PC-3 (cell line): ENCODE measurements at regions not wholly inside any gene's neighbourhood (a gene's known extent, or its start where the extent isn't known, plus 50 kb on each side); places are given as distances from the start of the nearest gene placed in this dataset.
A peak's percentile ranks its signal among the peaks of the same experiment; 100 is the strongest.

Experiments used
- ATAC-seq: fragments of 200-7000 bp; cut with Tn5 transposase; 2 replicates; pipeline ENCODE4 v1.9.1; 2020; ENCODE audit warnings: mild to moderate bottlenecking, moderate library complexity
- BruUV-seq: library from RNA; stranded (reverse); fragments of 400-500 nt; replicated peaks from 2 replicates; lab custom pipeline; 2021; lab: Mats Ljungman, UMichigan
- CTCF ChIA-PET: fragments of 300-600 bp; sonication (Branson Sonifier 250); formaldehyde crosslinking; loops from one replicate; lab custom pipeline; 2022; ENCODE audit warnings: antibody characterized with exemption; lab: Charles Lee
- POLR2A ChIA-PET: fragments of 300-600 bp; sonication (Branson Sonifier 250); formaldehyde crosslinking; loops from one replicate; lab custom pipeline; 2022; ENCODE audit warnings: antibody characterized with exemption; ENCODE audit not compliant: unreplicated experiment; lab: Charles Lee
- DNase-seq: peaks from one replicate; pipeline ENCODE4 v3.0.0-alpha.2; 2015
- H2AFZ ChIP-seq: fragments of 300-600 bp; sonication (generic); 2 replicates; pipeline ENCODE4 v1.6.0; 2016; ENCODE audit warnings: antibody characterized with exemption, low read length
- H3F3A ChIP-seq: fragments of 300-600 bp; sonication (generic); one replicate; pipeline ENCODE4 v1.6.0; 2017; ENCODE audit warnings: antibody characterized with exemption, low read length, control low read depth, mild to moderate bottlenecking; ENCODE audit not compliant: unreplicated experiment
- H3K27ac ChIP-seq: fragments of 300-600 bp; sonication (generic); 2 replicates; pipeline ENCODE4 v1.5.1; 2016; ENCODE audit warnings: mild to moderate bottlenecking, low read length
- H3K27me3 ChIP-seq: fragments of 300-600 bp; sonication (generic); 2 replicates; pipeline ENCODE4 v1.6.1; 2016; ENCODE audit warnings: low read length, mixed read lengths
- H3K36me3 ChIP-seq: fragments of 300-600 bp; sonication (generic); 2 replicates; pipeline ENCODE4 v1.6.1; 2016; ENCODE audit warnings: low read depth, mixed run types, low read length, mixed read lengths
- H3K4me1 ChIP-seq: fragments of 300-600 bp; sonication (generic); 2 replicates; pipeline ENCODE4 v1.5.1; 2016; ENCODE audit warnings: low read length; ENCODE audit not compliant: insufficient read depth
- H3K4me2 ChIP-seq: fragments of 300-600 bp; sonication (generic); 2 replicates; pipeline ENCODE4 v1.6.0; 2016; ENCODE audit warnings: low read length
- H3K4me3 ChIP-seq: fragments of 300-600 bp; sonication (generic); 2 replicates; pipeline ENCODE4 v1.5.1; 2016; ENCODE audit warnings: mild to moderate bottlenecking, low read length, mixed read lengths
- H3K79me2 ChIP-seq: fragments of 300-600 bp; sonication (generic); 2 replicates; pipeline ENCODE4 v1.6.1; 2017; ENCODE audit warnings: low read length, mixed read lengths
- H3K9ac ChIP-seq: fragments of 300-600 bp; sonication (generic); 2 replicates; pipeline ENCODE4 v1.6.0; 2016; ENCODE audit warnings: mild to moderate bottlenecking, low read length
- H3K9me2 ChIP-seq: fragments of 300-600 bp; sonication (generic); replicated peaks from 2 replicates; pipeline ENCODE4 v1.6.1; 2016; ENCODE audit warnings: mixed run types, low read length, mixed read lengths
- H3K9me3 ChIP-seq: fragments of 300-600 bp; sonication (generic); 2 replicates; pipeline ENCODE4 v1.6.1; 2016; ENCODE audit warnings: low read length, mixed read lengths
- H4K20me1 ChIP-seq: fragments of 300-600 bp; sonication (generic); 2 replicates; pipeline ENCODE4 v1.6.1; 2016; ENCODE audit warnings: low read length, mixed read lengths
- CTCF ChIP-seq: fragments of 300-600 bp; sonication (generic); conservative IDR thresholded peaks from 2 replicates; pipeline ENCODE4 v1.5.1; 2017; ENCODE audit warnings: antibody characterized with exemption, low read depth, mild to moderate bottlenecking, low read length
- EZH2 ChIP-seq: fragments of 300-600 bp; sonication (generic); IDR thresholded peaks from one replicate; pipeline ENCODE4 v1.6.1; 2017; ENCODE audit warnings: antibody characterized with exemption, mild to moderate bottlenecking, low read length; ENCODE audit not compliant: unreplicated experiment
- EZH2phosphoT487 ChIP-seq: fragments of 300-600 bp; sonication (generic); IDR thresholded peaks from 2 replicates; pipeline ENCODE4 v1.6.1; 2018; ENCODE audit warnings: mild to moderate bottlenecking, antibody characterized with exemption, low read length, borderline replicate concordance
- intact Hi-C: fragments of 100-400 bp; cut with micrococcal nuclease; formaldehyde crosslinking; loops from 2 replicates; pipeline ENCODE4 v1.9.0; 2023

- Histone ChIP-seq H3K4me3 (no peak overlapping the region), H3K27ac (no peak overlapping the region), H3K4me1 (peaks cover 10% of the 10 kb centered on the region), H2AFZ (no peak overlapping the region), H3F3A (no peaks in the 10 kb centered on the region), H3K9me2 (no peaks in the 10 kb centered on the region), H3K27me3 (no peaks in the 10 kb centered on the region), H3K79me2 (no peaks in the 10 kb centered on the region), H4K20me1 (no peaks in the 10 kb centered on the region), H3K4me2 (no peak overlapping the region), H3K9me3 (no peaks in the 10 kb centered on the region), H3K9ac (no peak overlapping the region), H3K36me3 (no peaks in the 10 kb centered on the region)
- ATAC-seq (no peak), DNase-seq (no peak)
- no TSS peak for BruUV-seq
- intact Hi-C loops: no loop called here
- TF ChIP-seq EZH2phosphoT487 (no peak), CTCF (no peak), EZH2 (no peak)
- ChIA-PET POLR2A (no interaction called here), CTCF (no interaction called here)
Measured at GRCh38 chr12:39224971-39225370, 217.9 kb downstream of the KIF21A start.

- CTCF ChIA-PET: interaction anchor here (1.5 kb wide), 1 partner anchor 67 kb away, joined by 7 read pairs; no protein-coding TSS in a partner anchor
- Histone ChIP-seq H3K4me3 (no peak overlapping the region), H4K20me1 (no peaks in the 10 kb centered on the region), H3K9me2 (no peaks in the 10 kb centered on the region), H2AFZ (0 out of 2 replicates have a peak overlapping the region, but pooled peaks have one; percentile 7), H3K79me2 (no peaks in the 10 kb centered on the region), H3F3A (no peaks in the 10 kb centered on the region), H3K4me1 (no peaks in the 10 kb centered on the region), H3K36me3 (no peaks in the 10 kb centered on the region), H3K9ac (no peak overlapping the region), H3K9me3 (no peaks in the 10 kb centered on the region), H3K27me3 (no peaks in the 10 kb centered on the region), H3K4me2 (no peak overlapping the region), H3K27ac (no peak overlapping the region)
- intact Hi-C loops: loop anchor here (2.0 kb wide), 1 partner anchor 67 kb away; no protein-coding TSS in a partner anchor
- DNase-seq: no peak
- no peak for TF ChIP-seq EZH2phosphoT487
- TF ChIP-seq CTCF: no peak
- no peak for TF ChIP-seq EZH2
- BruUV-seq: no TSS peak
- POLR2A ChIA-PET: no interaction called here
- ATAC-seq: no peak
Measured at GRCh38 chr12:39205969-39206368, 237.0 kb downstream of the KIF21A start.

GRCh38 chr12:39199351-39199750, 243.6 kb downstream of the KIF21A start:
- TF ChIP-seq CTCF: no peak
- TF ChIP-seq EZH2: no peak
- no peak for TF ChIP-seq EZH2phosphoT487
- ChIA-PET CTCF (no interaction called here), POLR2A (no interaction called here)
- Histone ChIP-seq H3K4me3 (no peak overlapping the region), H2AFZ (no peak overlapping the region), H3K27ac (no peak overlapping the region), H3K79me2 (no peaks in the 10 kb centered on the region), H3K4me1 (no peaks in the 10 kb centered on the region), H3K9ac (no peak overlapping the region), H3K9me3 (no peaks in the 10 kb centered on the region), H3K36me3 (no peaks in the 10 kb centered on the region), H3F3A (no peaks in the 10 kb centered on the region), H3K4me2 (no peak overlapping the region), H4K20me1 (no peaks in the 10 kb centered on the region), H3K9me2 (no peaks in the 10 kb centered on the region), H3K27me3 (no peaks in the 10 kb centered on the region)
- ATAC-seq (no peak), DNase-seq (no peak)
- intact Hi-C loops: no loop called here
- BruUV-seq: no TSS peak
